DND-41 (cell line): ENCODE measurements at regions not wholly inside any gene's neighbourhood (a gene's known extent, or its start where the extent isn't known, plus 50 kb on each side); places are given as distances from the start of the nearest gene placed in this dataset.

ENCODE experiments used
- CTCF ChIP-seq: IDR thresholded peaks from 2 replicates; pipeline ENCODE4 v1.5.1; 2012; ENCODE audit warnings: borderline replicate concordance, low read length, moderate library complexity, mild to moderate bottlenecking; ENCODE audit not compliant: poor library complexity, severe bottlenecking; ENCODE audit errors: extremely low read depth
- EZH2 ChIP-seq: IDR thresholded peaks from 3 replicates; pipeline ENCODE4 v1.6.1; 2012; ENCODE audit warnings: borderline replicate concordance, low read depth, mild to moderate bottlenecking, moderate library complexity, low read length, inconsistent platforms; ENCODE audit not compliant: severe bottlenecking

GRCh38 chr4:163846008-163846407, 351.5 kb downstream of the TMA16 start:
- TF ChIP-seq CTCF (no peak), EZH2 (no peak)
